ENCODE measurements at regions not wholly inside any gene's neighbourhood (a gene's known extent, or its start where the extent isn't known, plus 50 kb on each side); places are given as distances from the start of the nearest gene placed in this dataset.
A peak's percentile ranks its signal among the peaks of the same experiment; 100 is the strongest.

DNA sequence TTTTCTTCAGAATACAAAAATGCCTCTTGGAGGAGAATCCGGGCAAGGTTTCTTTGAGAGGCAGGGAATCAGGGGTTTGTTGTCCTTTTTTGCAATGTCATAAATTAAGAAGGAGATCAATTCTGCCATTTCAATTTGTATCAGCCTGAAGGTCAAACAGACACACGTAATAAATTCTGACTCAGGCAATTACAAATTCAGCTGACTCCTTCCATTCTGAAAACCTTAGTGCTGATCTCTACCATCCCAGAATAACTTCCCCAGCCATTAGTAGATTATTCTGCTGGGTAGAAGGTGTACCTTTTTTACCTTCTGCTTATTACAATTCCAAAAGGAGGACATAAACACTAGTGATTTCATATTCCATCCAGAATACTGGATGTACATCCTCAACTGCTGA is 516.6 kb downstream of the AGTPBP1 start:
- TF ChIP-seq, protein P1, sequence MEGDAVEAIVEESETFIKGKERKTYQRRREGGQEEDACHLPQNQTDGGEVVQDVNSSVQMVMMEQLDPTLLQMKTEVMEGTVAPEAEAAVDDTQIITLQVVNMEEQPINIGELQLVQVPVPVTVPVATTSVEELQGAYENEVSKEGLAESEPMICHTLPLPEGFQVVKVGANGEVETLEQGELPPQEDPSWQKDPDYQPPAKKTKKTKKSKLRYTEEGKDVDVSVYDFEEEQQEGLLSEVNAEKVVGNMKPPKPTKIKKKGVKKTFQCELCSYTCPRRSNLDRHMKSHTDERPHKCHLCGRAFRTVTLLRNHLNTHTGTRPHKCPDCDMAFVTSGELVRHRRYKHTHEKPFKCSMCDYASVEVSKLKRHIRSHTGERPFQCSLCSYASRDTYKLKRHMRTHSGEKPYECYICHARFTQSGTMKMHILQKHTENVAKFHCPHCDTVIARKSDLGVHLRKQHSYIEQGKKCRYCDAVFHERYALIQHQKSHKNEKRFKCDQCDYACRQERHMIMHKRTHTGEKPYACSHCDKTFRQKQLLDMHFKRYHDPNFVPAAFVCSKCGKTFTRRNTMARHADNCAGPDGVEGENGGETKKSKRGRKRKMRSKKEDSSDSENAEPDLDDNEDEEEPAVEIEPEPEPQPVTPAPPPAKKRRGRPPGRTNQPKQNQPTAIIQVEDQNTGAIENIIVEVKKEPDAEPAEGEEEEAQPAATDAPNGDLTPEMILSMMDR (IDR thresholded peaks at IDR 0.05): no peak
- no peak for DNase-seq (ENCODE audit: low spot score)
- H3K27ac ChIP-seq: peak overlapping the region; percentile 9 to 46

GRCh38 chr9:85224729-85225128 is 517.0 kb downstream of the AGTPBP1 start:
- Histone ChIP-seq H3K27ac (peak overlapping the region; percentile 9 to 46), H3K9me3 (no peaks in the 10 kb centered on the region), H3K4me3 (no peak overlapping the region), H3K27me3 (replicated peaks; ENCODE audit: insufficient read depth) (no peaks in the 10 kb centered on the region), H3K4me1 (ENCODE audit: control insufficient read depth in 1 of 2, low read depth in 2 of 2) (peaks cover 4 to 46% of the 10 kb centered on the region in 2 donors), H3K36me3 (no peaks in the 10 kb centered on the region)
- DNase-seq (ENCODE audit: low spot score): no peak
- TF ChIP-seq, protein P1 (IDR thresholded peaks at IDR 0.05): no peak
- ATAC-seq (ENCODE audit: insufficient number of reproducible peaks, low FRiP score, low read depth): peak; percentile 87

More for the DNA sequence above, 516.6 kb downstream of the AGTPBP1 start:
- H3K27me3 ChIP-seq (replicated peaks; ENCODE audit: insufficient read depth): no peaks in the 10 kb centered on the region
- H3K36me3 ChIP-seq: no peaks in the 10 kb centered on the region
- peaks cover 4 to 46% of the 10 kb centered on the region in 2 donors for H3K4me1 ChIP-seq (ENCODE audit: control insufficient read depth in 1 of 2, low read depth in 2 of 2)
- ATAC-seq (ENCODE audit: insufficient number of reproducible peaks, low FRiP score, low read depth): no peak
- H3K9me3 ChIP-seq: no peaks in the 10 kb centered on the region
- no peak overlapping the region for H3K4me3 ChIP-seq

DNA sequence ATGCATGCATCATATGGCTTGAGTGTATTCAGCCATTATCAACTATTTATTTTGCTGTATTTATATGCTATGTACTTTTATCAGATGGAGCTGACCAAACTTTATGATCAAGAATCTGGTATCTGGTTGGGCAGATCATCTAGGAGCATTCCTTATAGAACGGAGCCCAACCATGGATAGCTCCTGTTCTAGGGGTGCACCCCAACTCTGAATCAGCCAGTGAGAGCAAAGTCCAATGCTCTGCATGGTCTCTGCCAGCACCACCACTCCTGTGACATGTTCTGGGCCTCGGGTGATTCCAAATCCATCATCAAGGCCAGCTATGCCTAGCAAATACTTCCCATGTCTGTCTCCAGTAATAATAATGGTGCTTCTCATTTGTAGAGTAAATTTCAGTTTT is 517.5 kb downstream of the AGTPBP1 start:
- H3K4me3 ChIP-seq: no peak overlapping the region
- peaks cover 4 to 46% of the 10 kb centered on the region in 2 donors for H3K4me1 ChIP-seq (ENCODE audit: control insufficient read depth in 1 of 2, low read depth in 2 of 2)
- ATAC-seq (ENCODE audit: insufficient number of reproducible peaks, low FRiP score, low read depth) (no peak), DNase-seq (ENCODE audit: low spot score) (no peak)
- H3K27ac ChIP-seq: no peak overlapping the region
- H3K27me3 ChIP-seq (replicated peaks; ENCODE audit: insufficient read depth): no peaks in the 10 kb centered on the region
- TF ChIP-seq, protein P1 (IDR thresholded peaks at IDR 0.05): no peak
- no peaks in the 10 kb centered on the region for H3K36me3 ChIP-seq
- no peaks in the 10 kb centered on the region for H3K9me3 ChIP-seq

- Histone ChIP-seq H3K4me3 (no peak overlapping the region), H3K9me3 (no peaks in the 10 kb centered on the region), H3K27me3 (replicated peaks; ENCODE audit: insufficient read depth) (no peaks in the 10 kb centered on the region), H3K27ac (no peak overlapping the region), H3K4me1 (ENCODE audit: control insufficient read depth in 1 of 2, low read depth in 2 of 2) (peaks cover 4 to 42% of the 10 kb centered on the region in 2 donors), H3K36me3 (no peaks in the 10 kb centered on the region)
- no peak for DNase-seq (ENCODE audit: low spot score)
- TF ChIP-seq, protein P1 (IDR thresholded peaks at IDR 0.05): no peak
- ATAC-seq (ENCODE audit: insufficient number of reproducible peaks, low FRiP score, low read depth): no peak
Measured at GRCh38 chr9:85223506-85224125, 518.1 kb downstream of the AGTPBP1 start.

- ATAC-seq (ENCODE audit: insufficient number of reproducible peaks, low FRiP score, low read depth): no peak
- Histone ChIP-seq H3K4me3 (no peak overlapping the region), H3K27me3 (replicated peaks; ENCODE audit: insufficient read depth) (no peaks in the 10 kb centered on the region), H3K36me3 (no peaks in the 10 kb centered on the region), H3K9me3 (no peaks in the 10 kb centered on the region), H3K27ac (no peak overlapping the region), H3K4me1 (ENCODE audit: control insufficient read depth in 1 of 2, low read depth in 2 of 2) (peaks cover 0 to 12% of the 10 kb centered on the region in 2 donors)
- TF ChIP-seq, protein P1 (IDR thresholded peaks at IDR 0.05): no peak
- DNase-seq (ENCODE audit: low spot score): no peak
Measured at GRCh38 chr9:85216601-85217000, 525.2 kb downstream of the AGTPBP1 start.
